IPS-18a (cell line): ENCODE measurements at regions not wholly inside any gene's neighbourhood (a gene's known extent, or its start where the extent isn't known, plus 50 kb on each side); places are given as distances from the start of the nearest gene placed in this dataset.

Experiments used
- H3K27ac ChIP-seq: one replicate; pipeline ENCODE4 v1.5.1; 2013; ENCODE audit warnings: low read length
- H3K27me3 ChIP-seq: one replicate; pipeline ENCODE4 v1.6.1; 2013; ENCODE audit warnings: mild to moderate bottlenecking, low read length; ENCODE audit not compliant: control insufficient read depth, insufficient read depth
- H3K36me3 ChIP-seq: one replicate; pipeline ENCODE4 v1.6.1; 2013; ENCODE audit warnings: low read depth, low read length; ENCODE audit not compliant: control insufficient read depth
- H3K4me1 ChIP-seq: one replicate; pipeline ENCODE4 v1.6.1; 2013; ENCODE audit warnings: low read depth, low read length; ENCODE audit not compliant: control insufficient read depth
- H3K4me3 ChIP-seq: one replicate; pipeline ENCODE4 v1.5.1; 2013; ENCODE audit warnings: low read length
- H3K9ac ChIP-seq: one replicate; pipeline ENCODE4 v1.6.1; 2013; ENCODE audit warnings: mild to moderate bottlenecking, low read length, moderate library complexity
- H3K9me3 ChIP-seq: one replicate; pipeline ENCODE4 v1.6.1; 2013; ENCODE audit warnings: low read depth, low read length; ENCODE audit not compliant: control insufficient read depth

- Histone ChIP-seq H3K27me3 (no peaks in the 10 kb centered on the region), H3K9me3 (no peaks in the 10 kb centered on the region), H3K9ac (no peak overlapping the region), H3K4me1 (no peaks in the 10 kb centered on the region), H3K27ac (no peak overlapping the region), H3K36me3 (no peaks in the 10 kb centered on the region), H3K4me3 (no peak overlapping the region)
These were observed 831.1 kb upstream of the PABPC4L start for GRCh38 chr4:135032670-135033069.

- Histone ChIP-seq H3K9ac (no peak overlapping the region), H3K9me3 (no peaks in the 10 kb centered on the region), H3K27ac (no peak overlapping the region)
These were observed 814.2 kb upstream of the PABPC4L start for GRCh38 chr4:135015771-135016170.

GRCh38 chr4:135007400-135007799 is 805.8 kb upstream of the PABPC4L start:
- H3K4me1 ChIP-seq = no peaks in the 10 kb centered on the region
- no peak overlapping the region for H3K4me3 ChIP-seq
- no peaks in the 10 kb centered on the region for H3K27me3 ChIP-seq
- H3K9me3 ChIP-seq = no peaks in the 10 kb centered on the region
- H3K27ac ChIP-seq = no peak overlapping the region
- H3K36me3 ChIP-seq = no peaks in the 10 kb centered on the region
- H3K9ac ChIP-seq = no peak overlapping the region

More at GRCh38 chr4:135015771-135016170, 814.2 kb upstream of the PABPC4L start:
- Histone ChIP-seq H3K36me3 (no peaks in the 10 kb centered on the region), H3K4me1 (no peaks in the 10 kb centered on the region), H3K4me3 (no peak overlapping the region), H3K27me3 (no peaks in the 10 kb centered on the region)

- H3K9me3 ChIP-seq = no peaks in the 10 kb centered on the region
- no peak overlapping the region for H3K9ac ChIP-seq
- H3K4me3 ChIP-seq = no peak overlapping the region
- H3K27me3 ChIP-seq = no peaks in the 10 kb centered on the region
- no peak overlapping the region for H3K27ac ChIP-seq
- no peaks in the 10 kb centered on the region for H3K36me3 ChIP-seq
- H3K4me1 ChIP-seq = no peaks in the 10 kb centered on the region
These were observed 797.6 kb upstream of the PABPC4L start for GRCh38 chr4:134999169-134999568.

GRCh38 chr4:134961963-134962362 is 760.4 kb upstream of the PABPC4L start:
- H3K4me1 ChIP-seq = no peaks in the 10 kb centered on the region
- H3K27ac ChIP-seq = no peak overlapping the region
- no peak overlapping the region for H3K9ac ChIP-seq
- no peaks in the 10 kb centered on the region for H3K9me3 ChIP-seq
- H3K36me3 ChIP-seq = no peaks in the 10 kb centered on the region
- no peaks in the 10 kb centered on the region for H3K27me3 ChIP-seq
- H3K4me3 ChIP-seq = no peak overlapping the region

- H3K9ac ChIP-seq = no peak overlapping the region
- no peaks in the 10 kb centered on the region for H3K9me3 ChIP-seq
- no peaks in the 10 kb centered on the region for H3K4me1 ChIP-seq
- H3K36me3 ChIP-seq = no peaks in the 10 kb centered on the region
- H3K27ac ChIP-seq = no peak overlapping the region
- H3K4me3 ChIP-seq = no peak overlapping the region
- no peaks in the 10 kb centered on the region for H3K27me3 ChIP-seq
These were observed 757.3 kb upstream of the PABPC4L start for GRCh38 chr4:134958862-134959261.

- H3K9ac ChIP-seq = no peak overlapping the region
- no peak overlapping the region for H3K27ac ChIP-seq
- no peaks in the 10 kb centered on the region for H3K27me3 ChIP-seq
- no peaks in the 10 kb centered on the region for H3K9me3 ChIP-seq
- no peaks in the 10 kb centered on the region for H3K4me1 ChIP-seq
- H3K36me3 ChIP-seq = no peaks in the 10 kb centered on the region
- H3K4me3 ChIP-seq = no peak overlapping the region
These were observed 753.5 kb upstream of the PABPC4L start for GRCh38 chr4:134955059-134955458.

- no peaks in the 10 kb centered on the region for H3K4me1 ChIP-seq
- H3K9me3 ChIP-seq = no peaks in the 10 kb centered on the region
- no peaks in the 10 kb centered on the region for H3K36me3 ChIP-seq
- H3K4me3 ChIP-seq = no peak overlapping the region
- no peak overlapping the region for H3K27ac ChIP-seq
- no peaks in the 10 kb centered on the region for H3K27me3 ChIP-seq
- no peak overlapping the region for H3K9ac ChIP-seq
These were observed 751.2 kb upstream of the PABPC4L start for GRCh38 chr4:134952775-134953174.

GRCh38 chr4:134952305-134952704 is 750.7 kb upstream of the PABPC4L start:
- Histone ChIP-seq H3K27me3 (no peaks in the 10 kb centered on the region), H3K4me3 (no peak overlapping the region), H3K27ac (no peak overlapping the region), H3K4me1 (no peaks in the 10 kb centered on the region), H3K9ac (no peak overlapping the region), H3K9me3 (no peaks in the 10 kb centered on the region), H3K36me3 (no peaks in the 10 kb centered on the region)

GRCh38 chr4:134948110-134948642 is 746.6 kb upstream of the PABPC4L start:
- Histone ChIP-seq H3K9me3 (no peaks in the 10 kb centered on the region), H3K36me3 (no peaks in the 10 kb centered on the region), H3K27me3 (no peaks in the 10 kb centered on the region), H3K4me3 (no peak overlapping the region), H3K9ac (no peak overlapping the region), H3K4me1 (no peaks in the 10 kb centered on the region), H3K27ac (no peak overlapping the region)

GRCh38 chr4:134944115-134944514 is 742.5 kb upstream of the PABPC4L start:
- Histone ChIP-seq H3K9me3 (no peaks in the 10 kb centered on the region), H3K9ac (no peak overlapping the region), H3K4me3 (no peak overlapping the region), H3K4me1 (no peaks in the 10 kb centered on the region), H3K27me3 (no peaks in the 10 kb centered on the region), H3K27ac (no peak overlapping the region), H3K36me3 (no peaks in the 10 kb centered on the region)

- H3K9ac ChIP-seq = no peak overlapping the region
- H3K36me3 ChIP-seq = no peaks in the 10 kb centered on the region
- peaks cover 7% of the 10 kb centered on the region for H3K4me1 ChIP-seq
- no peaks in the 10 kb centered on the region for H3K27me3 ChIP-seq
- H3K27ac ChIP-seq = no peak overlapping the region
- H3K9me3 ChIP-seq = no peaks in the 10 kb centered on the region
- H3K4me3 ChIP-seq = no peak overlapping the region
These were observed 734.4 kb upstream of the PABPC4L start for GRCh38 chr4:134936014-134936413.
